ENCODE measurements at regions not wholly inside any gene's neighbourhood (a gene's known extent, or its start where the extent isn't known, plus 50 kb on each side); places are given as distances from the start of the nearest gene placed in this dataset.
A peak's percentile ranks its signal among the peaks of the same experiment; 100 is the strongest.

GRCh38 chr12:23221066-23221465 is 596.1 kb downstream of the ETNK1 start:
- TF ChIP-seq CTCF (IDR thresholded peaks at IDR 0.05) (peak in 1 of 3 experiments; percentile 12), POLR2A (IDR thresholded peaks at IDR 0.05) (no peak)

All from testis (tissue), 2 donors.